ENCODE measurements at regions not wholly inside any gene's neighbourhood (a gene's known extent, or its start where the extent isn't known, plus 50 kb on each side); places are given as distances from the start of the nearest gene placed in this dataset.
"Not testable (repeated sequence)": the region's sequence is repeated elsewhere in the genome, so short reads cannot be mapped to it uniquely, and the experiment has no call there.

- TF ChIP-seq TAF1 (IDR thresholded peaks at IDR 0.05; ENCODE audit: low read depth, low read length) = no peak
- no peak for TF ChIP-seq SPI1 (IDR thresholded peaks at IDR 0.05; ENCODE audit: low read depth, low read length)
- TF ChIP-seq POU2F2 (IDR thresholded peaks at IDR 0.05; ENCODE audit: low read depth, low read length) = no peak
- no peak for TF ChIP-seq POLR2A (IDR thresholded peaks at IDR 0.05; ENCODE audit: low read depth, low read length)
- no peak for TF ChIP-seq PAX5 (IDR thresholded peaks at IDR 0.05; ENCODE audit: insufficient read depth, low read length, severe bottlenecking)
- no peak for TF ChIP-seq POLR2AphosphoS5 (IDR thresholded peaks at IDR 0.05; ENCODE audit: low read depth, low read length)
- FAIRE-seq (no peak), DNase-seq (ENCODE audit: insufficient read length, low spot score) (no peak)
These were observed 120.6 kb upstream of the FOXP2 start for GRCh38 chr7:114294036-114294435.

- DNase-seq (ENCODE audit: insufficient read length, low spot score) (no peak), FAIRE-seq (no peak)
- TF ChIP-seq POLR2AphosphoS5 (IDR thresholded peaks at IDR 0.05; ENCODE audit: low read depth, low read length) (no peak), POLR2A (IDR thresholded peaks at IDR 0.05; ENCODE audit: low read depth, low read length) (no peak), PAX5 (IDR thresholded peaks at IDR 0.05; ENCODE audit: insufficient read depth, low read length, severe bottlenecking) (no peak), SPI1 (IDR thresholded peaks at IDR 0.05; ENCODE audit: low read depth, low read length) (no peak), POU2F2 (IDR thresholded peaks at IDR 0.05; ENCODE audit: low read depth, low read length) (no peak), TAF1 (IDR thresholded peaks at IDR 0.05; ENCODE audit: low read depth, low read length) (no peak)
These were observed 121.2 kb upstream of the FOXP2 start for GRCh38 chr7:114293289-114294012.

GRCh38 chr7:114279901-114280300 is 134.7 kb upstream of the FOXP2 start:
- FAIRE-seq = no peak
- no peak for TF ChIP-seq TAF1 (IDR thresholded peaks at IDR 0.05; ENCODE audit: low read depth, low read length)
- no peak for TF ChIP-seq POLR2A (IDR thresholded peaks at IDR 0.05; ENCODE audit: low read depth, low read length)
- TF ChIP-seq PAX5 (IDR thresholded peaks at IDR 0.05; ENCODE audit: insufficient read depth, low read length, severe bottlenecking) = no peak
- no peak for TF ChIP-seq POU2F2 (IDR thresholded peaks at IDR 0.05; ENCODE audit: low read depth, low read length)
- no peak for TF ChIP-seq SPI1 (IDR thresholded peaks at IDR 0.05; ENCODE audit: low read depth, low read length)
- no peak for TF ChIP-seq POLR2AphosphoS5 (IDR thresholded peaks at IDR 0.05; ENCODE audit: low read depth, low read length)

GRCh38 chr7:114273218-114273617 is 141.4 kb upstream of the FOXP2 start:
- no peak for TF ChIP-seq SPI1 (IDR thresholded peaks at IDR 0.05; ENCODE audit: low read depth, low read length)
- TF ChIP-seq POLR2AphosphoS5 (IDR thresholded peaks at IDR 0.05; ENCODE audit: low read depth, low read length) = no peak
- FAIRE-seq (no peak), DNase-seq (ENCODE audit: insufficient read length, low spot score) (no peak)

More at GRCh38 chr7:114279901-114280300, 134.7 kb upstream of the FOXP2 start:
- DNase-seq (ENCODE audit: insufficient read length, low spot score) = no peak

- no peak for DNase-seq (ENCODE audit: insufficient read length, low spot score)
- TF ChIP-seq POU2F2 (IDR thresholded peaks at IDR 0.05; ENCODE audit: low read depth, low read length) = no peak
- FAIRE-seq = no peak
These were observed 144.9 kb upstream of the FOXP2 start for GRCh38 chr7:114269714-114270113.

- not testable (repeated sequence) for FAIRE-seq
These were observed 147.1 kb upstream of the FOXP2 start for GRCh38 chr7:114267550-114267949.

GRCh38 chr7:114264023-114264422 is 150.6 kb upstream of the FOXP2 start:
- DNase-seq (ENCODE audit: insufficient read length, low spot score) = no peak
- no peak for TF ChIP-seq TAF1 (IDR thresholded peaks at IDR 0.05; ENCODE audit: low read depth, low read length)
- no peak for TF ChIP-seq POU2F2 (IDR thresholded peaks at IDR 0.05; ENCODE audit: low read depth, low read length)
- no peak for FAIRE-seq

More at GRCh38 chr7:114267550-114267949, 147.1 kb upstream of the FOXP2 start:
- not testable (repeated sequence) for DNase-seq (ENCODE audit: insufficient read length, low spot score)

- FAIRE-seq (no peak), DNase-seq (ENCODE audit: insufficient read length, low spot score) (no peak)
- TF ChIP-seq POLR2A (IDR thresholded peaks at IDR 0.05; ENCODE audit: low read depth, low read length) (no peak), POU2F2 (IDR thresholded peaks at IDR 0.05; ENCODE audit: low read depth, low read length) (no peak), PAX5 (IDR thresholded peaks at IDR 0.05; ENCODE audit: insufficient read depth, low read length, severe bottlenecking) (no peak), SPI1 (IDR thresholded peaks at IDR 0.05; ENCODE audit: low read depth, low read length) (no peak), POLR2AphosphoS5 (IDR thresholded peaks at IDR 0.05; ENCODE audit: low read depth, low read length) (no peak), TAF1 (IDR thresholded peaks at IDR 0.05; ENCODE audit: low read depth, low read length) (no peak)
These were observed 151.4 kb upstream of the FOXP2 start for GRCh38 chr7:114263219-114263618.

- no peak for DNase-seq (ENCODE audit: insufficient read length, low spot score)
- TF ChIP-seq TAF1 (IDR thresholded peaks at IDR 0.05; ENCODE audit: low read depth, low read length) = no peak
- TF ChIP-seq POLR2A (IDR thresholded peaks at IDR 0.05; ENCODE audit: low read depth, low read length) = no peak
- no peak for TF ChIP-seq POLR2AphosphoS5 (IDR thresholded peaks at IDR 0.05; ENCODE audit: low read depth, low read length)
- TF ChIP-seq PAX5 (IDR thresholded peaks at IDR 0.05; ENCODE audit: insufficient read depth, low read length, severe bottlenecking) = no peak
- no peak for TF ChIP-seq POU2F2 (IDR thresholded peaks at IDR 0.05; ENCODE audit: low read depth, low read length)
- TF ChIP-seq SPI1 (IDR thresholded peaks at IDR 0.05; ENCODE audit: low read depth, low read length) = no peak
- FAIRE-seq = no peak
These were observed 159.2 kb upstream of the FOXP2 start for GRCh38 chr7:114255404-114255841.

- TF ChIP-seq POU2F2 (IDR thresholded peaks at IDR 0.05; ENCODE audit: low read depth, low read length) (no peak), POLR2AphosphoS5 (IDR thresholded peaks at IDR 0.05; ENCODE audit: low read depth, low read length) (no peak), SPI1 (IDR thresholded peaks at IDR 0.05; ENCODE audit: low read depth, low read length) (no peak), POLR2A (IDR thresholded peaks at IDR 0.05; ENCODE audit: low read depth, low read length) (no peak), TAF1 (IDR thresholded peaks at IDR 0.05; ENCODE audit: low read depth, low read length) (no peak), PAX5 (IDR thresholded peaks at IDR 0.05; ENCODE audit: insufficient read depth, low read length, severe bottlenecking) (no peak)
- FAIRE-seq (no peak), DNase-seq (ENCODE audit: insufficient read length, low spot score) (no peak)
These were observed 171.0 kb upstream of the FOXP2 start for GRCh38 chr7:114243646-114244045.

All from GM12891 (cell line).